ENCODE measurements at regions not wholly inside any gene's neighbourhood (a gene's known extent, or its start where the extent isn't known, plus 50 kb on each side); places are given as distances from the start of the nearest gene placed in this dataset.

DNA sequence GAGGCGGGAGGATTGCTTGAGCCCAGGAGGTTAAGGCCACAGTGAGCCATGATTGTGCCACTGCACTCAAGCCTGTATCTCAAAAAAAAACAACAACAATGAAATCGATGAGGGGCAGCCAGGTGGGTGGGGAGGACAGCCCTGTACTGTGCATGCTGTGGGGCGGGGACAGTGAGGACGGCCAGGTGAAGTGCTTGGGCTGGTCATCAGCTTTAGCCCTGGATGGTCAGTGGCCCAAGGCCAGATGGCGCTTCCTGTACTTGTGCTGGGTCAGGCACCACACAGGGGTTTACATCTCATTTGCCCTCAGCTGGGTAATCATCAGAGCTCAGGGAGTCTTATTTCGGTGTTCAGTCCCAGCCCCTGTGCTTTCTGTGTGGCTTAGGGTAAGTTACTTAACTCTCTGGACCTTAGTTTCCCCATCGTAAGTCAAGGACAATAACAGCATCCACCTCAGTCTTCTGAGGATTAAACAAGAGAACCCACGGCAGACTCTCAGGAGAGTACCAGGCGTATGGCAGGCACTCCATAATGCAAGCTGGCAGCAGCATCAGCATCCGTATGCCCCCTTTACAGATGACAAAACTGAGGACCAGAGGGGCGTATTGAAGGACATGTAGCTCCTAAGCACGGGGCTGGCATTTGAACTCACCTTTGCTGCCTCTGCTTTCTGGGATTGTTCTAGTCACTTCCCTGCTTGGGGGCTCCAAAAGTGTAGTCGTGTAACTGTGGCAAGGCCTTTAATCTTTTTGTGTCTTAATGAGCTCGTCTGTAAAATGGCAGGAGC, 71.9 kb downstream of the SLC25A47 start:
- intact Hi-C loops (cut with DNase I; ENCODE audit: low total_unique reads): no loop called here

GRCh38 chr14:100396266-100396795, 73.2 kb downstream of the SLC25A47 start:
- Histone ChIP-seq H3K4me1 (peaks cover 0 to 2% (median 0%) of the 10 kb centered on the region in 4 donors), H3K27me3 (no peaks in the 10 kb centered on the region), H3K27ac (no peak overlapping the region), H3K4me3 (no peak overlapping the region), H3K9me3 (no peaks in the 10 kb centered on the region), H3K36me3 (peaks cover 0 to 12% (median 8%) of the 10 kb centered on the region in 3 donors)
- TF ChIP-seq CTCF (IDR thresholded peaks at IDR 0.05): no peak
- intact Hi-C loops (cut with DNase I; ENCODE audit: low total_unique reads): no loop called here
- DNase-seq: no peak

More for the DNA sequence above, 71.9 kb downstream of the SLC25A47 start:
- Histone ChIP-seq H3K27me3 (no peaks in the 10 kb centered on the region), H3K27ac (no peak overlapping the region), H3K4me1 (no peaks in the 10 kb centered on the region), H3K4me3 (no peak overlapping the region), H3K36me3 (peaks cover 0 to 12% (median 8%) of the 10 kb centered on the region in 3 donors), H3K9me3 (no peaks in the 10 kb centered on the region)
- DNase-seq: no peak
- no peak for TF ChIP-seq CTCF (IDR thresholded peaks at IDR 0.05)

DNA sequence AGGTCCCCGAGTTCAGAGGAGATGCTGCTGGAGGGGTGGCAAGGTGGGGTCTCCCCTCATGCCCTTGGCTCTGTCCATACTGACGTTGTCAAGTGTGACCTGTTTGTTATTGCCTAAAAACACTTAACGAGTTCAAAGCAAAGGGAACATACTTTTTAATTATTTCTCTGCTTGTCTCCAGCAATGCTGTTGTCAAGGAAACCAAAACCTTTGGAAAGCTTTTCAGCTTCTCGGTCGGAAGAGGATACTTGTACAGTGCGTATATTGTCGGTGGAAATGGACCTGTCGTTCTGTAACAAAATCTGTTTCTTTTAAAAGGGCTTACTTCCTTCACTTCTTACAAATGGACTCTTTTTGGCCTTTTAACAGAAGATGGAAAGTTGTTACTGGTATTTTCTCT, 73.9 kb downstream of the SLC25A47 start:
- no peak for DNase-seq
- no peaks in the 10 kb centered on the region for H3K27me3 ChIP-seq
- H3K4me1 ChIP-seq: peaks cover 0 to 4% (median 0%) of the 10 kb centered on the region in 4 donors
- H3K4me3 ChIP-seq: no peak overlapping the region
- no peaks in the 10 kb centered on the region for H3K9me3 ChIP-seq
- H3K27ac ChIP-seq: no peak overlapping the region
- peaks cover 0 to 12% (median 8%) of the 10 kb centered on the region in 3 donors for H3K36me3 ChIP-seq
- TF ChIP-seq CTCF (IDR thresholded peaks at IDR 0.05): no peak
- intact Hi-C loops (cut with DNase I; ENCODE audit: low total_unique reads): no loop called here

GRCh38 chr14:100398044-100398443, 74.9 kb downstream of the SLC25A47 start:
- peaks cover 0 to 4% (median 0%) of the 10 kb centered on the region in 4 donors for H3K4me1 ChIP-seq
- H3K36me3 ChIP-seq: peaks cover 0 to 12% (median 8%) of the 10 kb centered on the region in 3 donors
- H3K27ac ChIP-seq: no peak overlapping the region
- H3K27me3 ChIP-seq: no peaks in the 10 kb centered on the region
- DNase-seq: no peak
- H3K9me3 ChIP-seq: no peaks in the 10 kb centered on the region
- no peak for TF ChIP-seq CTCF (IDR thresholded peaks at IDR 0.05)
- H3K4me3 ChIP-seq: no peak overlapping the region
- intact Hi-C loops (cut with DNase I; ENCODE audit: low total_unique reads): no loop called here

GRCh38 chr14:100399052-100399849, 76.1 kb downstream of the SLC25A47 start:
- Histone ChIP-seq H3K4me3 (no peak overlapping the region), H3K4me1 (peaks cover 0 to 4% (median 0%) of the 10 kb centered on the region in 4 donors), H3K27ac (no peak overlapping the region), H3K36me3 (peaks cover 0 to 12% (median 8%) of the 10 kb centered on the region in 3 donors), H3K9me3 (no peaks in the 10 kb centered on the region), H3K27me3 (no peaks in the 10 kb centered on the region)
- no peak for TF ChIP-seq CTCF (IDR thresholded peaks at IDR 0.05)
- intact Hi-C loops (cut with DNase I; ENCODE audit: low total_unique reads): no loop called here
- DNase-seq: no peak
